ENCODE measurements at regions not wholly inside any gene's neighbourhood (a gene's known extent, or its start where the extent isn't known, plus 50 kb on each side); places are given as distances from the start of the nearest gene placed in this dataset.

DNA sequence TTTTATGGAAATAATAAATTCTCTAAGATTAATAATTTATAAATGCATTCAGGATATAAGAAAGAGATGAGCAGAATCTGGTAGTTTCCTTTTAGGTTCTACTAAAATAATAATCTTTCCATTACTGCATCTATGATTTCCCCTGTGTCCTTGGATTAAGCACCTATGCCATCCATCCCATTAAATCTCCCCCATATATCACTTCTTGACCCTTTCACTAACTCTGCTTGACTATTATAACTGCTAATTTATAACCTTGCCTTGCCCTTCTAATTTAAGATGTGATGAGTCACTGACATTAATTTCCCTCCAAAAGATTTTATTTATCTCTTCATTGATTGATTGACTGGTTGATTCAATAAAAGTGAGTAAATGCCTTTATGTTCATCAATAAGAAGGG lies 348.3 kb upstream of the LRATD1 start:
- TF ChIP-seq GATA2 (IDR thresholded peaks at IDR 0.05; ENCODE audit: low read depth, low read length) (no peak), GATA3 (IDR thresholded peaks at IDR 0.05; ENCODE audit: low read depth, low read length) (no peak)

Data from SH-SY5Y (cell line).